A673 (cell line): ENCODE measurements at regions not wholly inside any gene's neighbourhood (a gene's known extent, or its start where the extent isn't known, plus 50 kb on each side); places are given as distances from the start of the nearest gene placed in this dataset.

ENCODE experiments used
- BruUV-seq: library from RNA; stranded (reverse); fragments of 400-500 nt; replicated peaks from 2 replicates; lab custom pipeline; 2021; lab: Mats Ljungman, UMichigan
- CTCF ChIA-PET: fragments of 300-600 bp; sonication (Branson Sonifier 250); formaldehyde crosslinking; loops from one replicate; lab custom pipeline; 2022; ENCODE audit warnings: antibody characterized with exemption; lab: Charles Lee
- POLR2A ChIA-PET: fragments of 300-600 bp; sonication (Branson Sonifier 250); formaldehyde crosslinking; loops from one replicate; lab custom pipeline; 2022; ENCODE audit warnings: antibody characterized with exemption; ENCODE audit not compliant: low non-redundant PET; lab: Charles Lee
- DNase-seq: peaks from one replicate; pipeline ENCODE4 v3.0.0-alpha.2; 2015; ENCODE audit warnings: low spot score
- H3K27ac ChIP-seq: fragments of 200-600 bp; sonication (generic); 2 replicates; pipeline ENCODE4 v1.5.1; 2016; ENCODE audit warnings: mixed run types, low read depth, mild to moderate bottlenecking, mixed read lengths, antibody characterized with exemption, low read length; ENCODE audit not compliant: poor library complexity, severe bottlenecking
- H3K27me3 ChIP-seq: fragments of 200-600 bp; sonication (generic); replicated peaks from 2 replicates; pipeline ENCODE4 v1.6.1; 2017; ENCODE audit warnings: mixed run types, low read depth, mild to moderate bottlenecking, mixed read lengths, antibody characterized with exemption, low read length; ENCODE audit not compliant: insufficient read depth, poor library complexity
- H3K36me3 ChIP-seq: fragments of 200-600 bp; sonication (generic); 2 replicates; pipeline ENCODE4 v1.6.1; 2016; ENCODE audit warnings: mixed run types, mild to moderate bottlenecking, mixed read lengths, antibody characterized with exemption, low read length; ENCODE audit not compliant: insufficient read depth, poor library complexity, severe bottlenecking
- H3K4me1 ChIP-seq: fragments of 200-600 bp; sonication (generic); 2 replicates; pipeline ENCODE4 v1.6.1; 2017; ENCODE audit warnings: mixed run types, mild to moderate bottlenecking, mixed read lengths, antibody characterized with exemption, low read length; ENCODE audit not compliant: insufficient read depth, poor library complexity, severe bottlenecking
- H3K4me3 ChIP-seq: fragments of 200-600 bp; sonication (generic); 2 replicates; pipeline ENCODE4 v1.5.1; 2016; ENCODE audit warnings: low read depth, mixed run types, mild to moderate bottlenecking, mixed read lengths, low read length; ENCODE audit not compliant: poor library complexity, severe bottlenecking
- H3K9me3 ChIP-seq: fragments of 200-600 bp; sonication (generic); 2 replicates; pipeline ENCODE4 v1.6.1; 2016; ENCODE audit warnings: mixed run types, low read depth, mild to moderate bottlenecking, mixed read lengths, antibody characterized with exemption, low read length; ENCODE audit not compliant: poor library complexity, severe bottlenecking
- CTCF ChIP-seq: fragments of 300-800, 200-600 bp; sonication (generic); conservative IDR thresholded peaks from 2 replicates; pipeline ENCODE4 v1.5.1; 2017; ENCODE audit warnings: low read depth, mild to moderate bottlenecking, antibody characterized with exemption, low read length, moderate library complexity, mixed read lengths
- EZH2 ChIP-seq: fragments of 200-600 bp; sonication (generic); IDR thresholded peaks from 2 replicates; pipeline ENCODE4 v1.6.1; 2017; ENCODE audit warnings: borderline replicate concordance, low read depth, mild to moderate bottlenecking, mixed read lengths, antibody characterized with exemption, low read length; ENCODE audit not compliant: poor library complexity, severe bottlenecking
- intact Hi-C: fragments of 100-400 bp; cut with micrococcal nuclease; formaldehyde crosslinking; loops from one replicate; pipeline ENCODE4 v1.10.0; 2022; ENCODE audit not compliant: unreplicated experiment

- TF ChIP-seq EZH2 (no peak), CTCF (no peak)
- intact Hi-C loops: no loop called here
- no TSS peak for BruUV-seq
- POLR2A ChIA-PET: no interaction called here
- Histone ChIP-seq H3K4me1 (no peaks in the 10 kb centered on the region), H3K9me3 (no peaks in the 10 kb centered on the region), H3K4me3 (no peak overlapping the region), H3K36me3 (no peaks in the 10 kb centered on the region), H3K27ac (no peak overlapping the region), H3K27me3 (no peaks in the 10 kb centered on the region)
- CTCF ChIA-PET: no interaction called here
- DNase-seq: no peak
These were observed 182.7 kb upstream of the PARD3B start for GRCh38 chr2:204362581-204362980.

GRCh38 chr2:204363513-204363912, 181.8 kb upstream of the PARD3B start:
- no TSS peak for BruUV-seq
- H3K36me3 ChIP-seq: no peaks in the 10 kb centered on the region
- intact Hi-C loops: no loop called here
- H3K27ac ChIP-seq: no peak overlapping the region
- CTCF ChIA-PET: no interaction called here
- H3K27me3 ChIP-seq: no peaks in the 10 kb centered on the region
- H3K4me3 ChIP-seq: no peak overlapping the region
- H3K9me3 ChIP-seq: no peaks in the 10 kb centered on the region
- POLR2A ChIA-PET: no interaction called here
- H3K4me1 ChIP-seq: no peaks in the 10 kb centered on the region
- TF ChIP-seq CTCF (no peak), EZH2 (no peak)
- no peak for DNase-seq

DNA sequence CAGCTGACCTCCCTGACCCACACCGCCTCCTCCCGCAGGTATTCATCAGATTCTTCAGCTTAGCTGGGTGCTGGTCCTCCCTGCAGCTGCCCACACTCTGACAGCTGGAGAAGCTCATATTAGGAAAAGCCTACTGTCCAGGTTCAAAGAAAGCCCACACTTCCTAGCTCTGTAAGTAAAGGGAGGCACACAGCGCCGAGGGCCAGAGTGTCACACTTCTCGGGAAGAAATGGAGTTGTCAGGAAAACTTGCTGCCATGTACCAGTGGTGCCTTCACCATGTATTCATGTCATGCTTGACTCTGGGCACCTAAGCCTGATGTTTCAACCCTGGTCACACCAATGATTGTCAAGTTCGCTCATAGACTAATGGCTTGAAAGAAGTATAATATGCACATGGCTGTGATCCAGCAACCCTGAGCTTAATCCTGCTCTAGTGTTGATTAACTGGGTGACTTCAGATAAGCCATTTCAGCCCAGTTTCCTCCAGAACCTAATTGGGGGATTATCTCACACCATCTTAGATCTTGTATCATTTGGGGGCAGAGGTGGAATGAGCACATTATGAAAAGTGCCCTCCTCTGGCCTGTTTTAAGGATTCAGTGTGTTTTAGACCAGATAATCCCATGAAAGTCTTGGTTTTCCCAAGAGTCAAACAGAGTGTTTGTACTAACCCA, 180.3 kb upstream of the PARD3B start:
- Histone ChIP-seq H3K9me3 (no peaks in the 10 kb centered on the region), H3K4me3 (no peak overlapping the region), H3K27ac (no peak overlapping the region), H3K27me3 (no peaks in the 10 kb centered on the region), H3K36me3 (no peaks in the 10 kb centered on the region), H3K4me1 (no peaks in the 10 kb centered on the region)
- no peak for TF ChIP-seq CTCF
- no peak for TF ChIP-seq EZH2
- ChIA-PET POLR2A (interaction anchor here (0.5 kb wide), 1 partner anchor 620 kb away, joined by 4 read pairs; no protein-coding TSS in a partner anchor), CTCF (no interaction called here)
- no peak for DNase-seq
- no TSS peak for BruUV-seq
- intact Hi-C loops: no loop called here
